Vagina (tissue), 2 donors: ENCODE measurements at regions not wholly inside any gene's neighbourhood (a gene's known extent, or its start where the extent isn't known, plus 50 kb on each side); places are given as distances from the start of the nearest gene placed in this dataset.

Experiments
- POLR2AphosphoS5 ChIP-seq, 2 donors: sonication (generic); formaldehyde crosslinking; IDR thresholded peaks; one replicate each; pipeline ENCODE4 v1.9.0; 2017; ENCODE audit warnings: antibody characterized with exemption in 2 of 2, mild to moderate bottlenecking in 2 of 2, low read depth in 1 of 2; ENCODE audit not compliant: insufficient read depth in 1 of 2
- TF ChIP-seq, protein P1 (sequence below), 3 experiments: fragments of 450-650 bp in 2 of 3; fragments of 200-600 bp in 1 of 3; sonication (generic) in 1 of 3; IDR thresholded peaks; one replicate each; pipeline ENCODE4 v1.5.1; 2017 to 2019; ENCODE audit warnings: antibody characterized with exemption in 3 of 3, mild to moderate bottlenecking in 2 of 3, moderate library complexity in 2 of 3

DNA sequence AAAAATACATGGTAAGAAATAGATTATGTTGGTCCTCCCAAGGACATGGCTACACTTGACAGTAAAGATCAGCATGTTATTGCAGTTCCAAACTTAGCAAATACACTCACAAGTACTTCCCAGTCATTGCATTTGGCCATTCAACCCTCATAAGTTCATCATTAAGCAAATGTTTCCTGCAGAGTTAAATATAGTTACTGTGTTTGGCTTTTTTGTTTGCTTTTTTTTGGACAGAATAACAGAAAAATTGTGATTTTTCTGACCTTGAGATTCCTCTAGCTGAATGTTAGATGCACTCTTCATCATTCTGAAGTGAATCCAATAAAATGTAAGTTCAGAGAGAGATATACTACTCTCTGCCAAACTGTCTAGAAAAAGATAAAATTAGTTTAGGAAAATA is 295.3 kb downstream of the GPD2 start:
- TF ChIP-seq, protein P1, sequence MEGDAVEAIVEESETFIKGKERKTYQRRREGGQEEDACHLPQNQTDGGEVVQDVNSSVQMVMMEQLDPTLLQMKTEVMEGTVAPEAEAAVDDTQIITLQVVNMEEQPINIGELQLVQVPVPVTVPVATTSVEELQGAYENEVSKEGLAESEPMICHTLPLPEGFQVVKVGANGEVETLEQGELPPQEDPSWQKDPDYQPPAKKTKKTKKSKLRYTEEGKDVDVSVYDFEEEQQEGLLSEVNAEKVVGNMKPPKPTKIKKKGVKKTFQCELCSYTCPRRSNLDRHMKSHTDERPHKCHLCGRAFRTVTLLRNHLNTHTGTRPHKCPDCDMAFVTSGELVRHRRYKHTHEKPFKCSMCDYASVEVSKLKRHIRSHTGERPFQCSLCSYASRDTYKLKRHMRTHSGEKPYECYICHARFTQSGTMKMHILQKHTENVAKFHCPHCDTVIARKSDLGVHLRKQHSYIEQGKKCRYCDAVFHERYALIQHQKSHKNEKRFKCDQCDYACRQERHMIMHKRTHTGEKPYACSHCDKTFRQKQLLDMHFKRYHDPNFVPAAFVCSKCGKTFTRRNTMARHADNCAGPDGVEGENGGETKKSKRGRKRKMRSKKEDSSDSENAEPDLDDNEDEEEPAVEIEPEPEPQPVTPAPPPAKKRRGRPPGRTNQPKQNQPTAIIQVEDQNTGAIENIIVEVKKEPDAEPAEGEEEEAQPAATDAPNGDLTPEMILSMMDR (IDR thresholded peaks at IDR 0.05): no peak
- no peak for TF ChIP-seq POLR2AphosphoS5 (IDR thresholded peaks at IDR 0.05; ENCODE audit: insufficient read depth in 1 of 2, low read depth in 1 of 2)
